Pons (tissue), 1 donor: ENCODE measurements at regions not wholly inside any gene's neighbourhood (a gene's known extent, or its start where the extent isn't known, plus 50 kb on each side); places are given as distances from the start of the nearest gene placed in this dataset.
"Not testable (repeated sequence)": the region's sequence is repeated elsewhere in the genome, so short reads cannot be mapped to it uniquely, and the experiment has no call there.

Source experiments
- DNase-seq: peaks from one replicate; pipeline ENCODE4 v3.0.0-alpha.2; 2016; ENCODE audit warnings: low spot score

GRCh38 chr9:65418966-65419365 lies 134.0 kb upstream of the FOXD4L5 start:
- DNase-seq = not testable (repeated sequence)

- not testable (repeated sequence) for DNase-seq
Measured at GRCh38 chr9:65416948-65417347, 131.9 kb upstream of the FOXD4L5 start.

- not testable (repeated sequence) for DNase-seq
Measured at GRCh38 chr9:65414249-65414648, 129.2 kb upstream of the FOXD4L5 start.

GRCh38 chr9:65413371-65413770 lies 128.4 kb upstream of the FOXD4L5 start:
- DNase-seq = not testable (repeated sequence)

- DNase-seq = no peak
Measured at GRCh38 chr9:65411901-65412300, 126.9 kb upstream of the FOXD4L5 start.

GRCh38 chr9:65411336-65411735 lies 126.3 kb upstream of the FOXD4L5 start:
- DNase-seq = no peak

- DNase-seq = no peak
Measured at GRCh38 chr9:65410926-65411325, 125.9 kb upstream of the FOXD4L5 start.

- DNase-seq = no peak
Measured at GRCh38 chr9:65409471-65409980, 124.5 kb upstream of the FOXD4L5 start.

- DNase-seq = not testable (repeated sequence)
Measured at GRCh38 chr9:65408806-65409205, 123.8 kb upstream of the FOXD4L5 start.

- DNase-seq = not testable (repeated sequence)
Measured at GRCh38 chr9:65406625-65407024, 121.6 kb upstream of the FOXD4L5 start.

- not testable (repeated sequence) for DNase-seq
Measured at GRCh38 chr9:65405766-65406165, 120.8 kb upstream of the FOXD4L5 start.

GRCh38 chr9:65405253-65405652 lies 120.2 kb upstream of the FOXD4L5 start:
- no peak for DNase-seq

- no peak for DNase-seq
Measured at GRCh38 chr9:65404232-65405006, 119.4 kb upstream of the FOXD4L5 start.

GRCh38 chr9:65403721-65404120 lies 118.7 kb upstream of the FOXD4L5 start:
- DNase-seq = no peak

- not testable (repeated sequence) for DNase-seq
Measured at GRCh38 chr9:65403072-65403471, 118.1 kb upstream of the FOXD4L5 start.

GRCh38 chr9:65402206-65402870 lies 117.3 kb upstream of the FOXD4L5 start:
- DNase-seq = not testable (repeated sequence)

- DNase-seq = not testable (repeated sequence)
Measured at GRCh38 chr9:65401456-65402045, 116.5 kb upstream of the FOXD4L5 start.

- DNase-seq = no peak
Measured at GRCh38 chr9:65400886-65401285, 115.9 kb upstream of the FOXD4L5 start.

GRCh38 chr9:65397763-65398719 lies 113.0 kb upstream of the FOXD4L5 start:
- DNase-seq = not testable (repeated sequence)

- DNase-seq = not testable (repeated sequence)
Measured at GRCh38 chr9:65397226-65397625, 112.2 kb upstream of the FOXD4L5 start.

- DNase-seq = not testable (repeated sequence)
Measured at GRCh38 chr9:65396601-65397000, 111.6 kb upstream of the FOXD4L5 start.

GRCh38 chr9:65395789-65396188 lies 110.8 kb upstream of the FOXD4L5 start:
- DNase-seq = not testable (repeated sequence)
